ENCODE measurements at regions not wholly inside any gene's neighbourhood (a gene's known extent, or its start where the extent isn't known, plus 50 kb on each side); places are given as distances from the start of the nearest gene placed in this dataset.

- no peak for DNase-seq (ENCODE audit: low read depth in 4 of 4, low spot score in 3 of 4)
Observed at GRCh38 chr2:221034973-221035372, 537.1 kb downstream of the EPHA4 start.

DNA sequence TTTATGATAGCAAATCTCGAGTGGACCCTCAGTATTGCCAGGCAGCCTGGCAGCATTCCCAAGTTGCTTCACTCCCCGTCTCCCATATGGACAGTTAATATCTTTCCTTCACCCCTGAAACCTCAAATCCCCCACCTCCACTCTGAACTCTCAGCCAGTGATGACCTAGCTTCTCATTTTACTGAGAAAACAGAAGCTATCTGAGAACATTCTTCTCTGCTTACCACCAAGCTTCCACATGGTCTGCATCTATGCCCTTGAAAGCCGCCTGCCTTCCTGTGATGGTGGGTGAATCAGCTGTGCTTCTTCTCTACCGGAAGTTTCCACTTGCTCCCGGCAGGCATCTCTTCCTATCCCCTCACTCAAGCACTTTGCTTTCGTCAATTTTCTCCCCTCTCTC lies 529.2 kb downstream of the EPHA4 start:
- DNase-seq (ENCODE audit: low read depth in 4 of 4, low spot score in 3 of 4) = no peak

DNA sequence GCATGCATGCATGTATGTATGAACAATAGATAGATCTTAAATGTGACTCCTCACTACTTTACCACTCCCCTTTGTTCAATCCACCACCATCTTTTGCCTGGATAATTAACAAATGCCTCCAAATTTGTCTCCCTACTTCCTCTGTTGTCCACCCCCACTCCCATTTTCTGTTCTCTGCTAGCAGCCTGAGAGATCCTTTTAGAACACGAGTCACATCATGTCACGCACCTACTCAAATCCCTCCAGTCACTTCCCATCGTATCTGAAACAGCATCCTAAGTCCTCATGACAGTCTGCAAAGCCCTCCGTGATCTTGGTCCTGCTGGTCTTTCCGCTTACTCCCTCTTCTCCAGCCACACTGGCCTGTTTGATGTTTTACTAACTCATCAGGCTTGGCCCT lies 527.3 kb downstream of the EPHA4 start:
- DNase-seq (ENCODE audit: low read depth in 4 of 4, low spot score in 3 of 4) = no peak

- DNase-seq (ENCODE audit: low read depth in 4 of 4, low spot score in 3 of 4) = no peak
Observed at GRCh38 chr2:221050020-221050795, 521.9 kb downstream of the EPHA4 start.

GRCh38 chr2:221051162-221051561 lies 520.9 kb downstream of the EPHA4 start:
- DNase-seq (ENCODE audit: low read depth in 4 of 4, low spot score in 3 of 4) = no peak

DNA sequence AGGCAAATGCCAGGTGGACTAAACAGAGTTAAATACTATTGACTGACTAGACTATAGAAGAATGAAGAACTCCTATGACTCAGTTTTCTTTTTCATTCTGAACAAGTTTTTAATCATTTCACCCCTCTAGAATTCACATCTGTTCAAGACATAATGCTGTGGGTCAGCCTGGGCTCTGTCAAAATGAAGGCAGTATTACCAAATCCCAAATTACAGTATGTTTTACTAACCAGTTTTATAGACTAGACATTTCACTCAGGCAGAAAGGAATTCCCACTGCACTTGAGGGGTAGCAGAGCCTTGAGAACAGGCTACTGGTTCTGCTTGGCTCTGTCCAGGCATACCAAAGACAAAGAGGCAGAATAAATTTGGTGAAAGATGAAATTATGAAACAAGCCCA lies 511.7 kb downstream of the EPHA4 start:
- no peak for DNase-seq (ENCODE audit: low read depth in 4 of 4, low spot score in 3 of 4)

DNA sequence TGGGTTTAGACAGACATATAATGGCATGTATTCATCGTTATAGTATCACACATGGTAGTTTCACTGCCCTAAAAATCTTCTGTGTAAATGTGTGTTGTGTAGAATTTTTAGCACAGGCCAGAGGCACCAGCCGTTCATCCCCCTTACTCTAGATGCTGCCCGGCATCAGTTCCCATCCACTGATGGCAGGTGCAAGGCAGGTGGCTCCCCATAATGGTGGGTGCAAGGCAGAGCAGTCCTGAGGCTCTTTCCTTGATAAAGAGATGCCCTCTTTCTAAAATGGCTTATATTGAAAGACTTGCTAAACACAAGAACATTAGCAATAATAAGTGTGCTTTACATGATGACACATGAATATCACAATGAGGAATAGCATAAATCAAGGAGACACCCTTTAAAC lies 508.5 kb downstream of the EPHA4 start:
- DNase-seq (ENCODE audit: low read depth in 4 of 4, low spot score in 3 of 4) = no peak

GRCh38 chr2:221064058-221064854 lies 507.8 kb downstream of the EPHA4 start:
- no peak for DNase-seq (ENCODE audit: low read depth in 4 of 4, low spot score in 3 of 4)

- no peak for DNase-seq (ENCODE audit: low read depth in 4 of 4, low spot score in 3 of 4)
Observed at GRCh38 chr2:221064880-221065279, 507.2 kb downstream of the EPHA4 start.

GRCh38 chr2:221068123-221068522 lies 504.0 kb downstream of the EPHA4 start:
- DNase-seq (ENCODE audit: low read depth in 4 of 4, low spot score in 3 of 4) = no peak

- DNase-seq (ENCODE audit: low read depth in 4 of 4, low spot score in 3 of 4) = no peak
Observed at GRCh38 chr2:221070106-221070505, 502.0 kb downstream of the EPHA4 start.

GRCh38 chr2:221073326-221074049 lies 498.6 kb downstream of the EPHA4 start:
- DNase-seq (ENCODE audit: low read depth in 4 of 4, low spot score in 3 of 4) = no peak

DNA sequence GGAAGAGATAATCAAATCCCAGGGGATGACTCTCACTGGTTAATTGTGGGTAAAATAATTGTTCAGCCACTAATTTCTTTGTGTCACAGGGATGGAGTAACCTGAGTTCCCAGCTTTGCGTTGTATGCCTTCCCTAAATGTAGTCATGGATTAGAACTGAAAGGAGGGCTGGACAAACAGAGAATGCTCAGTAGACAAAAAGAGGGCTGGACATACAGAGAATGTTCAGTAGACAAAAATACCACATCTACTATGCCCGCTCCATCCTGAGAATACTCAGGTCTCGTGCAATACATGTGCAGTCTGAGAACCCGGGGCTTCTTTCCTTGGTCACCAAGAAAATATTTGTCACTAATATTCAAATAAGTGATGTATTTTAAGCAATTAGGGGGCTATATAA lies 497.9 kb downstream of the EPHA4 start:
- no peak for DNase-seq (ENCODE audit: low read depth in 4 of 4, low spot score in 3 of 4)

DNA sequence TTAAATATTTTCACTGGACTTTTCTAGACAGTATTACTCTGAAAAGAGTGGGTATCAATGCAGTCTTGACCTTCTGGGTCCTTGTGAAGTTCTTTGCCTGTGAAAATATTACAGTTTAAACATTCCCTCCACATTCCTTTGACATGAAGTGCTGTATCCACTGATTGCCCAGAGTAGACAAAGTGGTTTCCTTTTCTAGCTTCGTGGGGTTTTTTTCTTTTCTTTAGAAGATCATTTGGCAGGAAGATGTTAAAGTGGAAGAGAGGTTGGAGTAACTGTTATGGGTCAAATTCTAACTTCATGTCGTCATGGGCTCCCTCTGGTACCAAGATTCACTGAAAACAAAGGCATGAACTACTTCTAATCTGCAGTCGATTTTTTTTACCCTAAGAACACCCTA lies 496.9 kb downstream of the EPHA4 start:
- no peak for DNase-seq (ENCODE audit: low read depth in 4 of 4, low spot score in 3 of 4)

- DNase-seq (ENCODE audit: low read depth in 4 of 4, low spot score in 3 of 4) = no peak
Observed at GRCh38 chr2:221077251-221077650, 494.9 kb downstream of the EPHA4 start.

DNA sequence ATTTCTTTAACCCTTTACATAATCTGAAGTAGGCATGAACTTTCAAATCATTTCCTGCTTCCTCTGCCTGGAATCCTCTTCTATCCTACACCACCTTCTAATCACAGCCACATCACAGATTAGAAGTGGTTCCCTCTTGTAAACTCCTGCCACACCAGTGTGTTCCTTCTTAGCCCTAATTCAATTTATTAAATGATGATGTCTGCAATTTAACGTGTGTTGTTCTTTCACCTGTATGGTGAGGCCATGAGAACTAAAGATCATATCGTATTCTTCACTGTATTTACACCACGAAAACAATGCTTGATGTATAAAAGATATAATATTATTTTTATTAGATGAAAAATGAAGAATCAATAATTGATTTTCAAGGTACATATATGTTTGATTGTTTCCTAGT lies 494.3 kb downstream of the EPHA4 start:
- DNase-seq (ENCODE audit: low read depth in 4 of 4, low spot score in 3 of 4) = no peak

- DNase-seq (ENCODE audit: low read depth in 4 of 4, low spot score in 3 of 4) = no peak
Observed at GRCh38 chr2:221085341-221085900, 486.7 kb downstream of the EPHA4 start.

DNA sequence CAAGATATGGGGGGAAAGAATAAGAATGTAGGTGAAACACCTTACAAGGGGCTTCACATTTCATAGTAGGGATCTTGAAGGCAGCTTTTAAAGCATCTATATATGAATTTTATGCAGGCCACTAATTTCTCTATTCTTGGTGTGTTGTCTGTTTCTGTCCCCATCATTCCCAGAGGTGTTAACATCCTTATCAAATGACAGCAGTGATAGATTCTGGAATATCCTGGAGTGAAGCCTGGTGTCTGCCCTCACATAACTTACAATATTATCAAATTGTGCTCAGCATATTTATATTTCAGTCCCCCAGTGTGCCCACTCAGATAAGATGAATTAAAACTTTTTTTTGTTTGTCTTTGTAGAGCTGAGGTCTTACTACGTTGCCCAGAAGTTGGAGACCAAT lies 486.2 kb downstream of the EPHA4 start:
- DNase-seq (ENCODE audit: low read depth in 4 of 4, low spot score in 3 of 4) = no peak

DNA sequence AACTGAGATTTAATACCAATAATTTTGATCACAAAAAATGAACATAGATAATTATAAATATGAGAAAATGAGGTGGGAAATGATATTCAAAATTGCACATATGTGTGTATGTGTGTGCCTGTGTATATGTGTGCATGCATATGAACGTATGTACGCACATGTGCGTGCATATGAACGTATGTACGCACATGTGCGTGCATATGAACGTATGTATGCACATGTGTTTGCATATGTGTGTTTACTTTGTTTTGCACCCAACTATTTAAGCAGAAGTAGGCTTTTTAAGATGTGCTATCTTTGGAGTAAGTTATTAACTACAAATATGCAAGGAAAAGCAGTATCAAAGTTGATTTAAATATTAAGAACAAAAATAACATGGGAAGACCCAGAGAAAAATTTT lies 484.3 kb downstream of the EPHA4 start:
- no peak for DNase-seq (ENCODE audit: low read depth in 4 of 4, low spot score in 3 of 4)

- no peak for DNase-seq (ENCODE audit: low read depth in 4 of 4, low spot score in 3 of 4)
Observed at GRCh38 chr2:221088506-221088905, 483.6 kb downstream of the EPHA4 start.

DNA sequence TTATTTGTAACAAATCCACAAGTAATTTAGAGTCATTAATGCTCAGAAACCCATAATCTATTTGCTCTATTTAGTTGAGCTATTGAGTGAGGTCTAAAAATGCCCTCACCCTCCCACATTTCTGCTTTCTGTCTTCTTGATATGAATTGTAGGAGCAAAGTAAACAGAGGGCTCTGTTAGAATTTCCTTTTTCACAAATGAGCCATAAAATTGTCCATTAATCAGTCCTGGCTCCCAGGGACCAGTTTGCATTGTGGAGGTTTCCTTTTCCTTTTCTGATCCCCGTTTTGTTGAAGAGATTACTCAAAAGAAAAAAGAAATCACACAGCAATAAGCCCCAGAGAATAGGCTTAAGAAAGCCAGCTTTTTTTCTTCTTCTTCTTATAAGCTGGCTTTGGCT lies 476.7 kb downstream of the EPHA4 start:
- no peak for DNase-seq (ENCODE audit: low read depth in 4 of 4, low spot score in 3 of 4)

All from right renal pelvis (tissue), 4 donors.